Fibroblast of lung (primary cell): ENCODE measurements at regions not wholly inside any gene's neighbourhood (a gene's known extent, or its start where the extent isn't known, plus 50 kb on each side); places are given as distances from the start of the nearest gene placed in this dataset.

Source experiments
- EZH2 ChIP-seq: IDR thresholded peaks from 2 replicates; pipeline ENCODE4 v1.5.1; 2012; ENCODE audit warnings: low read length, control low read depth, mild to moderate bottlenecking; ENCODE audit errors: missing control alignments
- TF ChIP-seq, protein P1 (sequence below), 2 donors: IDR thresholded peaks in 1 of 2; conservative IDR thresholded peaks in 1 of 2; 1 replicate in 1 of 2; 2 replicates in 1 of 2; pipeline ENCODE4 v1.5.1; 2011 to 2012; ENCODE audit warnings: low read length in 2 of 2, control low read depth in 1 of 2, inconsistent platforms in 1 of 2, low read depth in 1 of 2, mild to moderate bottlenecking in 1 of 2

- TF ChIP-seq, protein P1, sequence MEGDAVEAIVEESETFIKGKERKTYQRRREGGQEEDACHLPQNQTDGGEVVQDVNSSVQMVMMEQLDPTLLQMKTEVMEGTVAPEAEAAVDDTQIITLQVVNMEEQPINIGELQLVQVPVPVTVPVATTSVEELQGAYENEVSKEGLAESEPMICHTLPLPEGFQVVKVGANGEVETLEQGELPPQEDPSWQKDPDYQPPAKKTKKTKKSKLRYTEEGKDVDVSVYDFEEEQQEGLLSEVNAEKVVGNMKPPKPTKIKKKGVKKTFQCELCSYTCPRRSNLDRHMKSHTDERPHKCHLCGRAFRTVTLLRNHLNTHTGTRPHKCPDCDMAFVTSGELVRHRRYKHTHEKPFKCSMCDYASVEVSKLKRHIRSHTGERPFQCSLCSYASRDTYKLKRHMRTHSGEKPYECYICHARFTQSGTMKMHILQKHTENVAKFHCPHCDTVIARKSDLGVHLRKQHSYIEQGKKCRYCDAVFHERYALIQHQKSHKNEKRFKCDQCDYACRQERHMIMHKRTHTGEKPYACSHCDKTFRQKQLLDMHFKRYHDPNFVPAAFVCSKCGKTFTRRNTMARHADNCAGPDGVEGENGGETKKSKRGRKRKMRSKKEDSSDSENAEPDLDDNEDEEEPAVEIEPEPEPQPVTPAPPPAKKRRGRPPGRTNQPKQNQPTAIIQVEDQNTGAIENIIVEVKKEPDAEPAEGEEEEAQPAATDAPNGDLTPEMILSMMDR (conservative IDR thresholded peaks at IDR 0.05 in 1 of 2, IDR thresholded peaks at IDR 0.05 in 1 of 2; ENCODE audit: low read depth in 1 of 2, low read length in 2 of 2), result no peak
- no peak for TF ChIP-seq EZH2
These were observed 267.3 kb upstream of the TET2 start for GRCh38 chr4:104879367-104879766.
